ENCODE measurements at regions not wholly inside any gene's neighbourhood (a gene's known extent, or its start where the extent isn't known, plus 50 kb on each side); places are given as distances from the start of the nearest gene placed in this dataset.
A peak's percentile ranks its signal among the peaks of the same experiment; 100 is the strongest.

- no peak for ATAC-seq
- Histone ChIP-seq H3K27ac (no peak overlapping the region), H3K36me3 (replicated peaks in 1 of 2; ENCODE audit: insufficient read depth in 1 of 2, low read depth in 2 of 2) (no peaks in the 10 kb centered on the region), H3K4me3 (no peak overlapping the region), H3K27me3 (no peaks in the 10 kb centered on the region), H3K4me1 (no peaks in the 10 kb centered on the region), H3K9me3 (no peaks in the 10 kb centered on the region)
- WGBS, 2 donors: 64 to 73% methylated on average over 11 of the region's 11 CpGs
- DNase-seq: no peak
- intact Hi-C loops (cut with DNase I): no loop called here
- TF ChIP-seq POLR2A (IDR thresholded peaks at IDR 0.05): no peak
- TF ChIP-seq, protein P1, sequence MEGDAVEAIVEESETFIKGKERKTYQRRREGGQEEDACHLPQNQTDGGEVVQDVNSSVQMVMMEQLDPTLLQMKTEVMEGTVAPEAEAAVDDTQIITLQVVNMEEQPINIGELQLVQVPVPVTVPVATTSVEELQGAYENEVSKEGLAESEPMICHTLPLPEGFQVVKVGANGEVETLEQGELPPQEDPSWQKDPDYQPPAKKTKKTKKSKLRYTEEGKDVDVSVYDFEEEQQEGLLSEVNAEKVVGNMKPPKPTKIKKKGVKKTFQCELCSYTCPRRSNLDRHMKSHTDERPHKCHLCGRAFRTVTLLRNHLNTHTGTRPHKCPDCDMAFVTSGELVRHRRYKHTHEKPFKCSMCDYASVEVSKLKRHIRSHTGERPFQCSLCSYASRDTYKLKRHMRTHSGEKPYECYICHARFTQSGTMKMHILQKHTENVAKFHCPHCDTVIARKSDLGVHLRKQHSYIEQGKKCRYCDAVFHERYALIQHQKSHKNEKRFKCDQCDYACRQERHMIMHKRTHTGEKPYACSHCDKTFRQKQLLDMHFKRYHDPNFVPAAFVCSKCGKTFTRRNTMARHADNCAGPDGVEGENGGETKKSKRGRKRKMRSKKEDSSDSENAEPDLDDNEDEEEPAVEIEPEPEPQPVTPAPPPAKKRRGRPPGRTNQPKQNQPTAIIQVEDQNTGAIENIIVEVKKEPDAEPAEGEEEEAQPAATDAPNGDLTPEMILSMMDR (IDR thresholded peaks at IDR 0.05): no peak
Observed at GRCh38 chr2:121049950-121050585, 234.9 kb downstream of the TFCP2L1 start.

DNA sequence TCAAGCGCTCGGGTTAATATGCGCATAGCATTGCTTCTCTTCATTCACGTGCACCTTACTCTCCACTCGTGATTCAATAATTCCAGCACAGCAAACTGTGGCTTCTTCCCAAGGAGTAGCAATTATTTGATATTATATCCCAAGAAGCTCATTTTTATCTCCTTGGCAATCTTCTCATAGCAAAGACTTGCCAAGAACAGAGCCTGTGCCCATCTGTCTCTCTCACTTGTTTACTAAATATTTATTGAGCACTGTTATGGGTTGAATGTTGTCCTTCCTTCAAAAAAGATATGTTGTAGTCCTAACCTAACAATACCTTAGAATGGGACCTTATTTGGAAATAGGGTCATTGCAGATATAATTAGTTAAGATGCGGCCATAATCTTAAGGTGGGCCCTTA is 233.7 kb downstream of the TFCP2L1 start:
- H3K36me3 ChIP-seq (replicated peaks in 1 of 2; ENCODE audit: insufficient read depth in 1 of 2, low read depth in 2 of 2): no peaks in the 10 kb centered on the region
- H3K9me3 ChIP-seq: no peaks in the 10 kb centered on the region
- intact Hi-C loops (cut with DNase I): no loop called here
- TF ChIP-seq POLR2A (IDR thresholded peaks at IDR 0.05): no peak
- TF ChIP-seq, protein P1 (IDR thresholded peaks at IDR 0.05): no peak
- H3K4me3 ChIP-seq: no peak overlapping the region
- no peak overlapping the region for H3K27ac ChIP-seq
- WGBS, 2 donors: 77 to 78% methylated on average over 6 of the region's 6 CpGs
- DNase-seq (no peak), ATAC-seq (no peak)
- H3K27me3 ChIP-seq: no peaks in the 10 kb centered on the region
- no peaks in the 10 kb centered on the region for H3K4me1 ChIP-seq

GRCh38 chr2:121052023-121052422 is 233.0 kb downstream of the TFCP2L1 start:
- Histone ChIP-seq H3K9me3 (no peaks in the 10 kb centered on the region), H3K27me3 (no peaks in the 10 kb centered on the region), H3K4me3 (no peak overlapping the region), H3K4me1 (no peaks in the 10 kb centered on the region), H3K27ac (no peak overlapping the region), H3K36me3 (replicated peaks in 1 of 2; ENCODE audit: insufficient read depth in 1 of 2, low read depth in 2 of 2) (no peaks in the 10 kb centered on the region)
- 65 to 82% methylated on average over 10 to 11 of the region's 11 CpGs for WGBS, 2 donors
- peak in 2 of 4 donors; percentile 42 to 54 for DNase-seq
- no peak for ATAC-seq
- intact Hi-C loops (cut with DNase I): no loop called here
- TF ChIP-seq, protein P1 (IDR thresholded peaks at IDR 0.05): no peak
- no peak for TF ChIP-seq POLR2A (IDR thresholded peaks at IDR 0.05)

GRCh38 chr2:121052521-121052920 is 232.5 kb downstream of the TFCP2L1 start:
- DNase-seq: no peak
- H3K9me3 ChIP-seq: no peaks in the 10 kb centered on the region
- TF ChIP-seq, protein P1 (IDR thresholded peaks at IDR 0.05): no peak
- TF ChIP-seq POLR2A (IDR thresholded peaks at IDR 0.05): no peak
- no peak overlapping the region for H3K4me3 ChIP-seq
- H3K4me1 ChIP-seq: no peaks in the 10 kb centered on the region
- H3K36me3 ChIP-seq (replicated peaks in 1 of 2; ENCODE audit: insufficient read depth in 1 of 2, low read depth in 2 of 2): no peaks in the 10 kb centered on the region
- WGBS, 2 donors: 53 to 60% methylated on average over 6 of the region's 6 CpGs
- no peaks in the 10 kb centered on the region for H3K27me3 ChIP-seq
- no peak for ATAC-seq
- H3K27ac ChIP-seq: no peak overlapping the region
- intact Hi-C loops (cut with DNase I): no loop called here

DNA sequence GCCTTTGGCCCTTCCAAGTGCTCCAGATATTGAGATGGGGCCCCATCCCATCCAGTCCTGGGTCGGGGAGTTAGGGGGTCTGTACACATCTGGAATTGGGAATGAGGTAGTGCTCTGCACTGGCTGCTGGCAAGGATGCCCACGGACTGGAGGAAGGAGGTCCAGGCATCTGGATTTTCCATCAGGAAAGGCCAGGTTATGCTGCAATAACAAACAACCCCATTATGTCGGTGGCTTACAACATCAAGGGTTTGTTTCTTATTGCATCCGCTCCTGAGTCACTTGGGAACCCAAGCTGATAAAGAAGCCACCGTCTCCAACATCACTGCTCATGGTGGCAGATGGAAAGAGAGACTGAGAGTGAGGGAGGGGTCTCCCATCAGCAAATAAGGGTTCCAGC is 229.9 kb downstream of the TFCP2L1 start:
- WGBS, 2 donors: 83 to 93% methylated on average over 5 of the region's 5 CpGs

More for the DNA sequence above, 229.9 kb downstream of the TFCP2L1 start:
- H3K4me1 ChIP-seq: peaks cover 10% of the 10 kb centered on the region
- no peaks in the 10 kb centered on the region for H3K9me3 ChIP-seq
- no peak for ATAC-seq
- H3K27ac ChIP-seq: no peak overlapping the region
- no peak for DNase-seq
- intact Hi-C loops (cut with DNase I): no loop called here
- no peaks in the 10 kb centered on the region for H3K36me3 ChIP-seq (replicated peaks in 1 of 2; ENCODE audit: insufficient read depth in 1 of 2, low read depth in 2 of 2)
- no peak for TF ChIP-seq POLR2A (IDR thresholded peaks at IDR 0.05)
- no peaks in the 10 kb centered on the region for H3K27me3 ChIP-seq
- H3K4me3 ChIP-seq: no peak overlapping the region
